GM12875 (cell line): ENCODE measurements at regions not wholly inside any gene's neighbourhood (a gene's known extent, or its start where the extent isn't known, plus 50 kb on each side); places are given as distances from the start of the nearest gene placed in this dataset.

ENCODE experiments used
- H3K4me3 ChIP-seq: one replicate; pipeline ENCODE4 v1.5.1; 2011; ENCODE audit warnings: low read depth, low read length, control low read depth
- CTCF ChIP-seq: IDR thresholded peaks from 2 replicates; pipeline ENCODE4 v1.5.1; 2011; ENCODE audit warnings: low read depth, mild to moderate bottlenecking, control low read depth, inconsistent platforms, low read length, moderate library complexity, borderline replicate concordance; ENCODE audit not compliant: insufficient read depth

- no peak overlapping the region for H3K4me3 ChIP-seq
- TF ChIP-seq CTCF = no peak
Observed at GRCh38 chr14:53390008-53390407, 236.9 kb upstream of the DDHD1 start.

GRCh38 chr14:53389202-53389601 lies 236.1 kb upstream of the DDHD1 start:
- no peak overlapping the region for H3K4me3 ChIP-seq
- TF ChIP-seq CTCF = no peak

GRCh38 chr14:53386362-53386761 lies 233.2 kb upstream of the DDHD1 start:
- no peak for TF ChIP-seq CTCF
- H3K4me3 ChIP-seq = no peak overlapping the region

GRCh38 chr14:53384536-53384935 lies 231.4 kb upstream of the DDHD1 start:
- no peak for TF ChIP-seq CTCF
- no peak overlapping the region for H3K4me3 ChIP-seq

GRCh38 chr14:53384073-53384472 lies 230.9 kb upstream of the DDHD1 start:
- H3K4me3 ChIP-seq = no peak overlapping the region
- no peak for TF ChIP-seq CTCF

GRCh38 chr14:53381895-53382294 lies 228.8 kb upstream of the DDHD1 start:
- TF ChIP-seq CTCF = no peak
- H3K4me3 ChIP-seq = no peak overlapping the region

GRCh38 chr14:53380867-53381225 lies 227.7 kb upstream of the DDHD1 start:
- H3K4me3 ChIP-seq = no peak overlapping the region
- TF ChIP-seq CTCF = no peak
